HG03439 (cell line): ENCODE measurements at regions not wholly inside any gene's neighbourhood (a gene's known extent, or its start where the extent isn't known, plus 50 kb on each side); places are given as distances from the start of the nearest gene placed in this dataset.
"Not testable (repeated sequence)": the region's sequence is repeated elsewhere in the genome, so short reads cannot be mapped to it uniquely, and the experiment has no call there.

ENCODE experiments used
- ATAC-seq: cut with Tn5 transposase; IDR thresholded peaks from one replicate; pipeline ENCODE4 v1.9.1; 2021; ENCODE audit warnings: mild to moderate bottlenecking, moderate library complexity; ENCODE audit not compliant: unreplicated experiment

DNA sequence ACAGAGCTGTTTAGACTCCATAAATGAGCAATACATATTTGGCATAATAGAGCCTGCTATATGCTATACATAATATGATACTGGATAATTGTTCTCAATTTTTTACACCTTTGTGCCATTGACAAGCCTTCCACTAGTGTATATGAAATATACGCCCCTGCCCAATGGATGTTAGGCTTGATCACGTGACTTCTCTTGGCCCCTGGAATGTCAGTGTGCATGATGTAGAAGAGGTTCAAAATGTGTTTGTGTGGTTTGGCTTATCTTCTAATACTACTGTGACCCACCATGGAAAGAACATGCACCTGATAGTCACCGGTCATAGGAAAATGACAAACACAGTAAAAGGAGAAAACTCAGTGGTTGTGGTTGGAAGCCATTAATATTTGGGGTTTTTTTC is 479.4 kb downstream of the PCDH20 start:
- no peak for ATAC-seq

GRCh38 chr13:60933638-60934037 is 482.0 kb downstream of the PCDH20 start:
- no peak for ATAC-seq

DNA sequence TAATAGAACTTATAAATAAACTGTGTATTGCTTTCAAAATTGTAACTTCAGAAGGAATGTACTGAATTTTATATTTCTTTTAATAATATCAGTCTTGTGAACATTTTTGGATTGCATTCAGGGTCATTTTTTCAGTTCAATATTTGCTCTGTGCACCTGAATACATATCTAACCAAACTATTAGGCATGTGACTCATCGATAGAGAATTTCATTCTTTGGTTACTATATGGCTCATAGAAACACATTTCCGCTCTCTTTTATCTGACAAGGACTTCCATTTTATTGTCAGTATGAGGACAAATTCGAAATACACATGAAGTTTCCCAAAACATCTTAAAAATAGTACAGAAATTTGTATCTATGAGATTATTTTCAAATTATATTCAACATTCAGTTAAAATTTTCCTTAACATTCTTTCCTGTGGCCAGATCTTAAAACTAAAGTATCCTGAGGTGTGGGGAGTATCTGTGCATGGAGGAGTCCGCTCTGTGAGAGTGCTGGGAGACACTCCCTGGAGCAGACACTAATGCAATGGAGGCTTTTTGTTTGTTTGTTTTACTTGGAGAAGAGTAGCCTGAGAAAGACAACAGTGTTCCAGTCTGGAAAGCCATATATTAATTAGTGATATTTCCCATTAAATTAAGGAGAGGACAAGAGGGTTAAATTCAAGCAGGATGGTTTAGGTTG is 483.6 kb downstream of the PCDH20 start:
- no peak for ATAC-seq

DNA sequence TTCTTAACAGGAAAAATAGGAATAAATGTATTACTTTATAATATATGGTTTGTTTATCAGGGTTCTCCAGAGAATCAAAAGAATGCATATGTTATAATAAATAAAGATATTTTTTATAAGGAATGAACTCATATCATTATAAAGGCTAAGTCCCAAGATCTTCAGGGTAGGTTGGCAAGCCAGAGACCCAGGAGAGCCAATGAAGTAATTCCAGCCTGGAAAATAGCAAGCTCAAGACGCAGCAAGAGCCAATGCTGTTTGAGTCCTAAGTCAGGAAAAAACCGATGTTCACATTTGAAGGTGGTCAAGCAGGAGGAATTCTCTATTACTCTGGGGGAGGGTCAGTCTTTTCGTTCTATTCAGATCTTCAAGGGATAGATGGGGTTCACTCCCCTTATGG is 490.0 kb downstream of the PCDH20 start:
- no peak for ATAC-seq

GRCh38 chr13:60924856-60925255 is 490.8 kb downstream of the PCDH20 start:
- no peak for ATAC-seq

DNA sequence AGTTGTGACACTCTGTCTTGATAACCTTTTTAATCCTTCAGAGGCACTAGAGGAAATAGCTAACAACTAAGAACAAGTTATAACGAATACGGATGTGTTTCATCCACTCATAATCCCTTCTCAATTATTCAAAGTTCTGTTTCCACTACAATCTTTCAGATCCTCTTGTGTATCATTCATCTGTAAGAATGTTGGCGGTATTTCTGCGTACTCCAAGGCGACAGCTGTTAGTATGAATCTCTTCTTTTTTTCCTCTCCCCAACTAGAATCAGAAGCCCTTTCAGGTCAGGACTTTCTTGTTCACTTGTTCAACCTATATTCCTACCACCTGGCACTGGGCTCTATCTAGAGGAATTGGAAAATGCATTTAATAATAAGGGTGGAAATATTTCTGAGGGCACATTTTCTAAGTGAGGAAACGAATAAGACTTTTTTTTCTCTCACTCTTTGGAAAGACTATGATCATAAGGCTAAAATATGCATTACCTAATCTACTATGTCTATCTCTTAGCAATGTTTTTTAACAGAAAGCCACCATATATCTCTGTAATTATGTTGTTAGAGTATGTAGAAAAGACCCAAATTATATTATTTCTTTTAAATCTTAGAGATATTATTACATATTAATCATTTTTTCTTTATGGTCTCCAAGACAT is 492.9 kb downstream of the PCDH20 start:
- ATAC-seq, result no peak

- ATAC-seq, result no peak
These were observed 496.8 kb downstream of the TDRD3 start for GRCh38 chr13:60893801-60894200.

DNA sequence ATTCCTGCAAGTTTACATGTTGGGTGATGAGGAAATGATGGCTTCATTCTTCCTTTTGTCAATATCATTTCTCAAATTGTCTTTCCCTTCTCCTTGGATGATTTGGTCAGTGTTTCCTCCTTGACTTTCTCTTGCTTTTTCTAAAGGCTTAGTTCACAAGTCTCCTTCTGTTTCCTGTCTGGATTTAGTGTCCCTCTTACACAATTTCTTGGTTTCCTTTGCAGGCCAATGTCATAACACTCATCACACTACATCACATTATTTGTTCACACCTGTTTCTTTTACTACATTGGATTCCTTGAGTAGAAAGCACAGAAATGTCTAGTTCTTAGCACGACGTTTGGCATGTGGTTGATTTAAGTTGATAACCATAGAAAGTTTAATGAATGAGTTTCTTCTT is 490.7 kb downstream of the TDRD3 start:
- no peak for ATAC-seq

GRCh38 chr13:60881507-60881906 is 484.5 kb downstream of the TDRD3 start:
- no peak for ATAC-seq

DNA sequence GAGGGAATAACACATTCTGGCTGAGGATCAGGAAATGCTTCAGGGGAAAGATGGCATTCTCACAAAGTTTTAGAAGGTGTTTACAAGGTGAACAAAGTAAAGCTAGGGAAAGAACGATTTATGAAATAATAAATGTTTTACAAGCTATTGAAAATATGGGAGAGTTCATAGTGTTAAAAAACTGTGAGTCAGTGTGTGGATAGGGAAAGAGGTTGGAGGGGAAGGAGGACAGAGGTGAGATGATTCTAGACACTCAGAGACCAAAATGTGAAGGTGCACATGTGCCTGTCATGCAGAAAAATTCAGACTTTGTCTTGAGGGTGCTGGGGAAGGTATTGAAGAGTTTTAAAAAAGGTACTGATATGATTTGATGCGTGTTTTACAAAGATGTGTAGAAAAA is 476.1 kb downstream of the TDRD3 start:
- no peak for ATAC-seq

GRCh38 chr13:60869941-60870613 is 473.1 kb downstream of the TDRD3 start:
- no peak for ATAC-seq

GRCh38 chr13:60869225-60869624 is 472.2 kb downstream of the TDRD3 start:
- no peak for ATAC-seq

GRCh38 chr13:60862036-60862435 is 465.0 kb downstream of the TDRD3 start:
- ATAC-seq, result no peak

DNA sequence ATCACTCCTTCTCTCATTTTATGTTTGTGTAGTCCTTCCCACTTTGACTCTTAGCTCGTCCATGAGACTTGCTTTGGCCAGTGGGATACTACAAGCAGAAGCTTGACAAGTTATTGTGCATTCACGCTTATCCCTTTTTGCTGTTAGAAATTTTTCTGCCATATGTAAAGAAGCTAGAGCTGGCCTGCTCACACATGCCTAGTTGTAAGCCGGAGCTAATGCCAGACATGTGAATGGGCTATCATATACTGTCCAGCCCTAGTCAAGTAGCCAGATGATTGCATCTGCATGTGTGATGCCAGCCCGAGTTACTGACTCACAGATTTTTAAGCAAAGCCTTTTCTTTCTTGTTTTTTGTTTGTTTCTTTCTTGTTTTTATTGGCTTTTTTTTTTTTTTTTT is 460.7 kb downstream of the TDRD3 start:
- no peak for ATAC-seq

DNA sequence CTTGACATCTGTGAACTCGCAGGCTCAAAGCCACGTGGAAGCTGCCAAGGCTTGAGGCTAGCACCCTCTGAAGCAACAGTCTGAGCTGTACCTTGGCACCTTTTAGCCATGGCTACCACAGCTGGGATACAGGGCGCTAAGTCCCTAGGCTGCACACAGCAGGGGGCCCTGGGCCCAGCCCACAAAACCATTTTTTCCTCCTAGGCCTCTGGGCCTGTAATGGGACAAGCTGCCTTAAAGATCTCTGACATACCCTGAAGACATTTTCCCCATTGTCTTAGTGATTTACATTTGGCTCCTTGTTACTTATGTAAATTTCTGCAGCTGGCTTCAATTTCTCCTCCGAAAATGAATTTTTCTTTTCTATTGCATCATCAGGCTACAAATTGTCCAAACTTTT is 455.9 kb downstream of the TDRD3 start:
- no peak for ATAC-seq

DNA sequence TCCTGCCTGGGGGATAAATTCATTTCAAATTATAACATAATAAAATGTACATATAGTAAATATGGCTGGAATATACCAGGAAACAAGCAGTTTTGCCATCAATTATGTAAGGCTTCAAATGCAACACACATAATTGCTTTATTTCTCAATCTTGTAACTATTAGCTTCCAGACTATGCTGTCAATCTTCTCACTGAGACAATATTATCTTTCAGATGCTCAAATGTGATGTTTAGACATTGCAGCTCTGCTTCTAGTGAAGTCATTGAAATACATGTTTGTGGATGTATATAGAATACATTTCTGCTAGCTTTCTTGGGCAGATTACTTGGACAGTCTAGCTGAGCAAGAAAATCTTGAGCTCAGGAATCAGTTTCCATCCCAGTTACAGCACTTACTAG is 454.4 kb downstream of the TDRD3 start:
- no peak for ATAC-seq

DNA sequence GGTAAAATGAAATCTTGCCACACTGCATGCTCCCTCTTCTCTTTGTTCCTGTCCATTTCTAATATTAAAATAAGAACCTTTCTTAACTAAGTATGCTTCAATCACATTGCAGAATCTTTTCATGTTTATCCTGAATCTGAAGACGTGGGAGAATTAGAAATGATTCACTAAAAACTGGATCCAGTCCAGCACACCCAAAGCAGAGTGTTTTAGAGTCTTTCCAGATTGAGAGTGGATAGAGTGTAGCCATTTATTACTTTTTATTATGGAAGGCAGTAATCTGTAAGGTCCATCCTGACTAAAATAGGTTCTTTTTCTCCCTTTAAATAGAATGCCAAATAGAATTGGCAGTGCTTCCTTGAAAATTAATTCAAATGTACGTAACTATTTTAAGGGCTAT is 453.5 kb downstream of the TDRD3 start:
- no peak for ATAC-seq

DNA sequence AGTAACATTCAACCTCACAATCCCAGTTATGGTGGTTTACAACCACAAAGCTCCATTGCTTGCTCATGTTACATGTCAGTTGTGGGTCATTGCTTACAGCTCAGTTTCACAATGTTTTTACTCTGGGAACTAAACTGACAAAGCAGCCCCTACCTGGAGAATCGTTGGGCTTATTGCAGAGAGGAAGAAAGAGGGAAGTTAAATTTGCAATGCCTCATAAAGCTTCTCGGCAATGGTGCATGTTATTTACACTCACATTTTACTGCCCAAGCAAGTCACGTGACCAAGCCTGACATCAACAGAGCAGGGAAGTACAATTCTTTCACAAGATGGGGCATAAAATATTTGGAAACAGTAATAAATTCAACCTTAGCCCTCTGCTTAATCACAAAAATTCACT is 441.6 kb downstream of the TDRD3 start:
- ATAC-seq, result no peak

DNA sequence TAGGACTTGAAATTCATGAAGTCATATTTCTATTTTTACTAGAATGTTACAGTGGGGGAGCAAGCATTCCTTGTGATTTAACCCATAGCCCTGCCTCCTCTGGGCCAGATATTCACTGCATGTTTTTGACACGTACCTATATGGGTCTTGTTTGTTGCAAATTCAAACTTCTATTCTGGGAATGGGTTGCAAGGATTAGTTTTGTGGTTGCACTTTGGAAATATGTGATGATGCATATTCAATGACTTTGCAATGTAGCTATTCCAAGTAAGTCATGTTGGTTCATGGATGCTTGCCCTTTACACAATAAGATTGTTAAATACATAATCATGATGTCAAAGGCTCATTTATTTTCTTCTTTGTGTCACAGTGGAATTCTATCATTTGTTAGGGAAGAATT is 440.8 kb downstream of the TDRD3 start:
- ATAC-seq, result no peak

DNA sequence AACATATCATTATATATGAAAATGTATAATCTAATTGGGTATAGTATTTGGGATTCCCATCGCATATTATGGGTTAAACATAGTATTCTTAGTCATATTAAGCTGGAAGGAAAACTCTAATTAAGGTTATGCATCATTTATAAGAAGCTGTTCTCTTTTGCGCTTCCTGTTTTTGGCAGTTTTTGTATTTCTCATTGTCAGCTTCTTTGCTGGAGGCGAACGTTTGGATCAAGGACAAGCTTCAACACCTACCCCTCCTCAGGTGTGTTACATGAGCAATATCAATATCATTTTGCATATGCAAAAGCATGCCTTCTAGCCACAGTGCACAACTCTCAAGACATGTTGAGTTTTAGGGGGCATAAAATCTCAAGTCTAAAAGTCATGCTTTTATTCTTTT is 439.8 kb downstream of the TDRD3 start:
- no peak for ATAC-seq

GRCh38 chr13:60811581-60811980 is 414.6 kb downstream of the TDRD3 start:
- no peak for ATAC-seq

GRCh38 chr13:60805640-60806039 is 408.6 kb downstream of the TDRD3 start:
- ATAC-seq, result not testable (repeated sequence)
